ENCODE measurements at regions not wholly inside any gene's neighbourhood (a gene's known extent, or its start where the extent isn't known, plus 50 kb on each side); places are given as distances from the start of the nearest gene placed in this dataset.

DNA sequence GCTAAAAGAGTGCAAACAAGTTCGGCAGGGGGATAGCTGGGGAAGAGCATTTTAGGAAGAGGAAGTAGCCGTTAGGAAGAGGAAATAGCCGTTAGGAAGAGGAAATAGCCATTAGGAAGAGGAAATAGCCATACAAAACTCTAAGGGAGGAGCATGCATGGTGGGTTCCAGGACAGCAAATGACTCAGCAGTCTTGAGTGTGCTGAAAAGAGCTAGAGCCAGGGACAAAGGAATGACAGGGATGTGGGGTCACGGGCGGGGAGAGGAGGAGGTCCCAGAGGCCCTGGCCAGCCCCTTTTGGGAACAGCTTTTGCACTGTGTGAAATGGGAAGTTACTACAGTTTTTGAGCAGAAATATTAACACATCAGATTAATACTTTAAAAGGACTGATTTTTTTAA lies 882.6 kb downstream of the TRIML1 start:
- H3K4me3 ChIP-seq = no peak overlapping the region
- 71% methylated on average over 5 of the region's 5 CpGs for WGBS
- no peaks in the 10 kb centered on the region for H3K9me3 ChIP-seq
- no peaks in the 10 kb centered on the region for H3K36me3 ChIP-seq
- TF ChIP-seq POLR2AphosphoS5 (IDR thresholded peaks at IDR 0.05) (no peak), POLR2A (IDR thresholded peaks at IDR 0.05) (no peak), EP300 (IDR thresholded peaks at IDR 0.05) (no peak)
- TF ChIP-seq, protein P1, sequence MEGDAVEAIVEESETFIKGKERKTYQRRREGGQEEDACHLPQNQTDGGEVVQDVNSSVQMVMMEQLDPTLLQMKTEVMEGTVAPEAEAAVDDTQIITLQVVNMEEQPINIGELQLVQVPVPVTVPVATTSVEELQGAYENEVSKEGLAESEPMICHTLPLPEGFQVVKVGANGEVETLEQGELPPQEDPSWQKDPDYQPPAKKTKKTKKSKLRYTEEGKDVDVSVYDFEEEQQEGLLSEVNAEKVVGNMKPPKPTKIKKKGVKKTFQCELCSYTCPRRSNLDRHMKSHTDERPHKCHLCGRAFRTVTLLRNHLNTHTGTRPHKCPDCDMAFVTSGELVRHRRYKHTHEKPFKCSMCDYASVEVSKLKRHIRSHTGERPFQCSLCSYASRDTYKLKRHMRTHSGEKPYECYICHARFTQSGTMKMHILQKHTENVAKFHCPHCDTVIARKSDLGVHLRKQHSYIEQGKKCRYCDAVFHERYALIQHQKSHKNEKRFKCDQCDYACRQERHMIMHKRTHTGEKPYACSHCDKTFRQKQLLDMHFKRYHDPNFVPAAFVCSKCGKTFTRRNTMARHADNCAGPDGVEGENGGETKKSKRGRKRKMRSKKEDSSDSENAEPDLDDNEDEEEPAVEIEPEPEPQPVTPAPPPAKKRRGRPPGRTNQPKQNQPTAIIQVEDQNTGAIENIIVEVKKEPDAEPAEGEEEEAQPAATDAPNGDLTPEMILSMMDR (IDR thresholded peaks at IDR 0.05) = no peak
- no peaks in the 10 kb centered on the region for H3K4me1 ChIP-seq
- no peak overlapping the region for H3K27ac ChIP-seq
- no peak for DNase-seq (ENCODE audit: low spot score in 2 of 2)
- H3K27me3 ChIP-seq = no peaks in the 10 kb centered on the region

DNA sequence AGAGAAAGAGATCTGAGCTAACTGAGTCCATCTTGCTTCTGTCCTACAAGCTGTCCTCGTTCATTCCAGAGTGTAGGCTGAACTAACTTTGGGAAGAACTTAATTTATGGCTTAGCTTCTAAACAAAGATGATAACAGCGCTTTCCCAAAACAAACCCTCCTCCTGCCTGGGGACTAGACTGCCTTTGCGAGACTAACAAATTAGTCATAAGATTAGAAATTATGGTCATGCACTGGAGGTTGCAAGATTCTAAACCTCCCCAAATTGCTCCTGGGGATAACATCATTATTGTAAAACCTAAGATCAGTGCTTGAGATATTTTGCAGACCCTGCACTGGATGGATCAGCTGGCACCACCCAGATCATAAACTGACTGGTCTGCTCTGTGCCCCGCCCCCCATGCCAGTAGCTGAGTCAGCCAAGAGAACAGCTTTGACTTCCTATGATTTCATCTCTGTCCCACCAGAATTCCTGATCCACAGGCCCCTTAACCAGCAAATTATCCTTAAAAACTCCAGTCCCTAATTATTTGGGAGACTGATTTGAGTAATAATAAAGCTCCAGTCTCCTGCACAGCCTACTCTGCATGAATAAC lies 883.3 kb downstream of the TRIML1 start:
- Histone ChIP-seq H3K27ac (no peak overlapping the region), H3K27me3 (no peaks in the 10 kb centered on the region), H3K9me3 (no peaks in the 10 kb centered on the region), H3K36me3 (no peaks in the 10 kb centered on the region), H3K4me1 (no peaks in the 10 kb centered on the region), H3K4me3 (no peak overlapping the region)
- DNase-seq (ENCODE audit: low spot score in 2 of 2) = no peak
- TF ChIP-seq POLR2A (IDR thresholded peaks at IDR 0.05) = no peak
- no peak for TF ChIP-seq EP300 (IDR thresholded peaks at IDR 0.05)
- TF ChIP-seq POLR2AphosphoS5 (IDR thresholded peaks at IDR 0.05) = no peak
- TF ChIP-seq, protein P1 (IDR thresholded peaks at IDR 0.05) = no peak
- 46% methylated on average over 4 of the region's 4 CpGs for WGBS

DNA sequence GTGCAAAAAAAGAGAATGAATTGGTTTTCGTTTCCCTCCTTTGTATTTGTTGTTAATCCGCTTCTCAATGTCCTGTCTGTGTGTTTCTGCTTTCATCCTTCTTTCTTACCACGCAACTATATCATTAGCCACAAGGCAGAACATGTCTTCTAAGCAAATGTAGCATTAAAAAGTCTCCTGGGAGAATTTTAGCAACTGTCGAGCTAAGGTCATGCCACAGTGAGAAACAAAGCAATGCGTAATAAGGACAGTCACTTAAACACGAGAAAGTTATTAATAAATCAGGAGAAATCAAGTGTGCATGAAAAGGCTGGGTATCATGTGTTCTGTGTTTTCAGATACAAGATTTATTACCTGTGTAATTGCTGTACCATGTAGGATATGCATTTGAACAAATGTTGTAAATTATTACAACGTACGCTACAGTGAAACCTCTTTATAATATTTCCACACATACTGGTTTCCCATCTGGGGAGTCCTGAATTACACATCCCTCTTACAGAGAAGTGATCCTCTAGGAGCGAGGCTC lies 890.8 kb downstream of the TRIML1 start:
- no peak overlapping the region for H3K4me3 ChIP-seq
- DNase-seq (ENCODE audit: low spot score in 2 of 2) = no peak
- no peaks in the 10 kb centered on the region for H3K9me3 ChIP-seq
- H3K27me3 ChIP-seq = no peaks in the 10 kb centered on the region
- WGBS = 52% methylated on average over 9 of the region's 9 CpGs
- no peaks in the 10 kb centered on the region for H3K4me1 ChIP-seq
- H3K36me3 ChIP-seq = no peaks in the 10 kb centered on the region
- no peak overlapping the region for H3K27ac ChIP-seq
- TF ChIP-seq EP300 (IDR thresholded peaks at IDR 0.05) (no peak), POLR2AphosphoS5 (IDR thresholded peaks at IDR 0.05) (no peak), POLR2A (IDR thresholded peaks at IDR 0.05) (no peak)
- TF ChIP-seq, protein P1 (IDR thresholded peaks at IDR 0.05) = no peak

DNA sequence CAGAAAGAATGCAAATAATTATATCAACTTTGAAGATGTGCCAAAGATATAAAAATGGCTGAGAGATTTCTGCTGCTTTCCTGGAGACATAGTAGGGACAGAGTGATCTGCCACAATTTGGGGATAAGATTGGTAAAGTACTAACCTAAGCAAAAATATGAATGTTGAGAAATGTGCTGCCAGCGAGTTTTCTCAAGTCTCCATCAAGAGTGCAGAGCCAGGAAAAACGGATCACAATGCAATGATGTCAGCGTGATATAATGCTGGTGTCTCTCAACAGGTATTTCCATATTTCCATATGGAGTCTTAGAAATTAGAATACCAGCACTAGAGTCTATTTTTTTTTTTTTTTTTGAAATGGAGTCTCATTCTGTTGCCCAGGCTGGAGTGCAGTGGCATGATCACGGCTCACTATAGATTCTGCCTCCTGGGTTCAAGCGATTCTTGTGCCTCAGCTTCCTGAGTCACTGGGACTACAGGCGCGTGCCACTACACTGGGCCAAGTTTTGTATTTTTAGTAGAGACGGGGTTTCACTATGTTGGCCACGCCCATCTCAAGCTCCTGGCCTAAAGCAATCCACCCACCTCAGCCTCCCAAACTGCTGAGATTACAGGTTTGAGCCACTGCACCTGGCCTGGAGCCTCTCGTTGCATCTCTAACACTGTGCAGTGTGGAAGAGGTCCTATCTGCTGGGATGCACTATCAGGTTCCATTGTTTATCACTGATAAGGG lies 893.5 kb downstream of the TRIML1 start:
- Histone ChIP-seq H3K27ac (no peak overlapping the region), H3K9me3 (no peaks in the 10 kb centered on the region), H3K27me3 (no peaks in the 10 kb centered on the region), H3K4me1 (no peaks in the 10 kb centered on the region), H3K4me3 (no peak overlapping the region), H3K36me3 (no peaks in the 10 kb centered on the region)
- WGBS = 66% methylated on average over 10 of the region's 10 CpGs
- TF ChIP-seq POLR2AphosphoS5 (IDR thresholded peaks at IDR 0.05) = no peak
- TF ChIP-seq, protein P1 (IDR thresholded peaks at IDR 0.05) = no peak
- TF ChIP-seq EP300 (IDR thresholded peaks at IDR 0.05) = no peak
- TF ChIP-seq POLR2A (IDR thresholded peaks at IDR 0.05) = no peak
- no peak for DNase-seq (ENCODE audit: low spot score in 2 of 2)

DNA sequence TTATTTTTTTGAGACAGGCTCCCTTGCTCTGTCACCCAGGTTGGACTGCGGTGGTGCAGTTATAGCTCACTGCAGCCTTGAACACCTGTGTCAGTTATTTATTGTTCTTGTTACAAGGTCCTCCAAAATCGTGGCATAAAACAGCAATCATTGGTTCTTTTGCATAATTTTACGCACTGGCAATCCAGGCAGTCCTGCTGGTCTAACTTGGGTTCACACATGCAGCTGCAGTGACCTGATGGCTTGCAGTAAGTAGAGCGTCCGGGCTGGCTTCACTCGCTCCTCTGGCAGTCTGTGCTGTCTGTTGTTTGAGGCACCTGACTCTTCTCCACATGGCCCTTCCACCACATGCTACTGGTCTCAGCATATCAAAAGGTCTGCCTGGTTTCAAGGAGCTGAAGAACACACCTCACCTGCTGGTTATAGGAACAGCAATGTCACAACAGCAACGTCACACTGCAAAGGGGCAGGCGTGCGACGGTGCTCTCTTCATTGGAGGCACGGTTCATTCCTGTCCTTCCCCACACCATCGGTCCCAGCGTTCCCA lies 894.6 kb downstream of the TRIML1 start:
- Histone ChIP-seq H3K4me1 (no peaks in the 10 kb centered on the region), H3K27ac (no peak overlapping the region), H3K4me3 (no peak overlapping the region), H3K36me3 (no peaks in the 10 kb centered on the region), H3K9me3 (no peaks in the 10 kb centered on the region), H3K27me3 (no peaks in the 10 kb centered on the region)
- no peak for TF ChIP-seq EP300 (IDR thresholded peaks at IDR 0.05)
- no peak for TF ChIP-seq POLR2A (IDR thresholded peaks at IDR 0.05)
- no peak for TF ChIP-seq POLR2AphosphoS5 (IDR thresholded peaks at IDR 0.05)
- TF ChIP-seq, protein P1 (IDR thresholded peaks at IDR 0.05) = no peak
- no peak for DNase-seq (ENCODE audit: low spot score in 2 of 2)
- WGBS = 89% methylated on average over 13 of the region's 13 CpGs
